ENCODE measurements at regions not wholly inside any gene's neighbourhood (a gene's known extent, or its start where the extent isn't known, plus 50 kb on each side); places are given as distances from the start of the nearest gene placed in this dataset.
"Not testable (repeated sequence)": the region's sequence is repeated elsewhere in the genome, so short reads cannot be mapped to it uniquely, and the experiment has no call there.

DNA sequence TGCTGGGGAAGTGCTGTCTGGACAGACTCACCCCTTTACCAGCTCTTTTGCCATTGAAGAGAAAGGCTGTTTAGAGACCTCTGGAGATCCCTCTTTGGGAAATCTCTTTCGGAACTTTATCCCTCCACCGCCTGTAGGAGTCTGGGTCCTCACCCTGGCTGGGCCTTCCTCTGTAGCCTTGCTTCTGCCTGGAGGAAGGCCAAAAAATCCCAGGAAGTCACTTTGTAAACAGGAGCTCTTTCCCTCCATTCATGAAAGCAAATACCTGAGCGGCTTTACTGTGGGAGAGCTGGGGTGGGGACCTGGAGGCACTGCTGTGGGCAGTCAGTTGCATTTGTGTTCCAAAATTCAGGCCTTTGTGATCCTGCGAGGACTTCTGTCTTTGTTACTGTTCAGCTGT, 126.2 kb downstream of the KLF6 start:
- DNase-seq, result no peak

DNA sequence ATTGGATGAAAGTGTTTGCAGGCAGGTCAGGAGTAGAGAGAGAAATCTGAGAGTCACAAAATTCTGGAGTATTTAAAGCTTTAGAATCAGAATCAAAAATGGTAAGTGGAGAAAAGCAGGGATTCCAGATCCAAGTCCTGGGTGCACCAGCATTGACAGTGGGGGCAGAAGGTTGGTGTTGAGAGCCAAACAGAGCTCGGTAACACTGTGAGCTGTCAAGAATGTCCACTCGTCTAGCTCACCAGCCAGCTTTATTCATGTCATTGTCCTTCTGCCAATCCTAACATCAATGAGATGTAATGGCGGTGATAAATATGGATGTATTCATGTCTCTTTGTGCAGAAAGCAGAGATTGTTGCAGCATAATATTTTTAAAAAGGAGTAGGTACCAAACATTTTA, 128.8 kb downstream of the KLF6 start:
- no peak for DNase-seq

DNA sequence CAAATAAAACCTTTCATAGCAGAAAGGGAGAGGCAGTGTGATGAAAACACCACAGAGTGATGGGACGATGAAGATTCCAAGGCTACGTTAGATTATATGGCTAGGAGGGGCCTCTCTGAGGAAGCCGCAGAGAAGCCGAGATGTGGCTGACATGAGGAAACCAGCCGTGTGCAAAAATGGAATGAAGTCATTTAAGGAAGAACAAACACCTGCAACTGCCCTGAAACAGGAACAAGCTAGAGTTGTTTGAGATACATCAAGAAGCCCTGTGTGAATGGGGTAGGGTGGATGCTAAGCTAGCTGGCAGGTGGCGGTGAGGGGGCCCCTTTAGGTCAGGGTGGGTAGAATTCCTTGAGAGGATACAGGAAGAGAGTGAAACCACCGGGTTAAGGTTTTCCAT, 129.5 kb downstream of the KLF6 start:
- no peak for DNase-seq

DNA sequence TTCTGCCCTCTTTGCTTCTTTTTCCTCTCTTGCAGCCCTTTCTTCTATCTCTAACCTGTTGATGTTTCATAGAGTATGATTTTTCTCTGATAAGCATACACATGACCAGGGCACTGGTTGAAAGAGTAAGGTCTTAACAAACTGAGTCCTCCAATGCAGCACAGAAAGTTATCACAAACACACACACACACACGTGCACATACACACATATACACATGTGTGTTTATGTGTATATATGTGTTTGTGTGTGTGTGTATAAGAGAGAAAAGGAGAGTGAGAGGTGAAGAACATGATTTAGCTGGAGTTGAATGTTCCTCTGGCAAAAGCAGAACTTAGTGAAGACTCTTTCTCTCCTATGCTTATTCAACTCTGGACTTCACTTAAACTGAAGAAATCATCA, 130.0 kb downstream of the KLF6 start:
- DNase-seq, result no peak

DNA sequence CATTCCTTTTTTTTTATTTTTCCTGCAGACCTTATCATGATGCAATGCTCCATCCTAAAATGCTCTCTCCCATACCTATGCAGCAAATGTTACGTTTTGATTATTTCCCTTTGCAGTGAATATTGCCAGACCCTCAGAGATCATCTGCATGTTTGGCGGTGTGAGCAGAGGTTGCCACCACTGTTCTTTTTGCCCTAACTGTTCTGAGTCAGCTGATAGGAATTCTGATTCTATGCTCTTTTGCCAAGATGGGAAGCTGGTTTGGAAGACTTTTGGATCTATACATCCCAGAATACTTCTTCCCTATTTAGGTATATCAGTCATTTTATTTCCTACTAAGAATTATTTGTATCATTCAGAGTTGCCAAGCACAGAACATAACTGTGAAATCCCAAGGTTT, 130.5 kb downstream of the KLF6 start:
- no peak for DNase-seq

DNA sequence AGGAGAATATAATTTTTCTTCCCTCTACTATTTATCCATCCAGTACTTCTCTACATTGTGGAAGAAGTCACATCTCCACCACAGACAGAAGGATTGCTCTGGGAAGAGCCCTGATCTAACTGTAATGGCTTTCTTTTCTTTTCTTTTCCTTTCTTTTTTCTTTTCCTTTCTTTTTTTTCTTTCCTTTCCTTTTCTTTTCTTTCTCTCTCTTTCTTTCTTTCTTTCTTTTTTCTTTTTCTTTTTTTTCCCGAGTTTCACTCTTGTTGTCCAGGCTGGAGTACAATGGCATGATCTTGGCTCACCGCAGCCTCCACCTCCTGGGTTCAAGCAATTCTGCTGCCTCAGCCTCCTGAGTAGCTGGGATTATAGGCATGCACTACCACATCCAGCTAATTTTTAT, 131.7 kb downstream of the KLF6 start:
- not testable (repeated sequence) for DNase-seq

- no peak for DNase-seq
These were observed 132.1 kb downstream of the KLF6 start for GRCh38 chr10:3652886-3653285.

DNA sequence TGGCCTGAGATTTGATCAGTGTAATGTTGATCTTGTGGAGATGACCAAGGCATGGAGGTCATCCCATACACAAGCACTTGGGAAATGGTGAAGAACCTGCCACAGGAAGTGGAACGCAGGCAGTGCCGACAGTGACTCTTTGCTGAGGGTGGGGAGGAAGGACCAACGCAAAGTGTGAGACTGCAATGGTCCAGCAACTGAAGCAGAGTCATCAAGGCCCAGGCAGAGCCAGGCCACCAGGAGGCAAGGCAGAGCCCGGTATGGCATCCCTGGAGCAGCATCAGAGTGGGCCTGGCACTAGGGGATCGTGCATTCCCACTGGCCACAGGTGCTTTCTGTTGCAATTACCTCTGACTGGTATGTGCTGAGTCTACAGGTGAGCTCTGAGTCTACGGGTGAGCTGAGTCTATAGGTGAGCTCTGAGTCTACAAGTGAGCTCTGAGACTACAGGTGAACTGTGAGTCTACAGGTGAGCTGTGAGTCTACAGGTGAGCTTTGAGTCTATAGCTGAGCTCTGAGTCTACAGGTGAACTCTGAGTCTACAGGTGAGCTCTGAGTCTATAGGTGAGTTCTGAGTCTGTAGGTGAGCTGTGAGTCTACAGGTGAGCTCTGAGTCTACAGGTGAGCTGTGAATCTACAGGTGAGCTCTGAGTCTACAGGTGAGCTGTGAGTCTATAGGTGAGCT, 132.9 kb downstream of the KLF6 start:
- no peak for DNase-seq

DNA sequence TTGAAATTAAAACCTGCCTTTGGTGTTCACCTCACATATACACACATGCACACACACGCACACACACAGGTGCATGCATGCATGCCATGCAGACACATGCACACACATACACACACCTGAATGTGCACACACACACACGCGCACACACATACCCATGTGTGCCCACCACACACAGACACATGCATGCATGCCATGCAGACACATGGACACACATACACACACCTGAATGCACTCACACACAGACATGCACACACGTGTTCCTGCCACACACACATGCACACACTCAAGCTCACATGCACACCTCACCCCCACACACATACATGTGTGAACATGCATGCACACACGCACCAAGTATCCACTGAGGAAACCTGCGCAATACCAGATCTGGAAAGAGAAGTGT, 136.4 kb downstream of the KLF6 start:
- no peak for DNase-seq

DNA sequence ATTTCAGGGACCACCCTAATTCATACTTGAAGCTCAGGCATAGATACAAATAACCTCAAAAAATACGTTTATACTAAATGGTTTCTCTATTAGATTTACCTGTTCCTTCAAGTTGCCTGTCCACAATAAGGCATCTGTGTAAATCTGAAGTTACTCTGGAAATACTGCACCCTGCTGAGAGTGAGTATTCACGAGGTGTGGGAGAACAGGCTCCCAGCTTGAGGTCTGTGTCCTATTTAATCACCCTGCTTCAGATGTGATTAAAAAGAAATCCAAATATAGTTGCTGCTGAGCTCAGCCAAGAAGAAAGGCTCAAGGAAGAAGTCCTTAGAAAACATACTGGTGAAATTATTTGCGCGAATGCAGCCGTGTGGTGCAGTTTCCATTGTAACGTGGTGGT, 136.8 kb downstream of the KLF6 start:
- no peak for DNase-seq

DNA sequence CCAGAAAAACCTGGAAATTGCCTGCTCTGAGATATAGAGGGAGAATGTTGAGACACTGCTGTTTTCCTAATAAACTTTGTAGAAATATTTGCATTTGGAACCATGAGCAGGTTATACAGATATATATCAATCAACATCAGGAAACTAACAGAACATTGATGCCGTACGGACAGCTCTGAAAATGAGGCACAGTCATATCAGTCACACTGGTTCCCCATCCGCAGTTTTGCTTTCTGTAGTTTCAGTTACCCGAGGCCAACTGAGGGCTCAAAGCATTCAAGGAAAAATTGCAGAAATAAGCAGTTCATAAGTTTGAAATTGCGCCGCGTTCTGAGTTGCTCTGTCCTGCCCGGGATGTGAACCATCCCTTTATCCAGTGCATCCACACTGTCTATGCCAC, 137.9 kb downstream of the KLF6 start:
- DNase-seq, result no peak

DNA sequence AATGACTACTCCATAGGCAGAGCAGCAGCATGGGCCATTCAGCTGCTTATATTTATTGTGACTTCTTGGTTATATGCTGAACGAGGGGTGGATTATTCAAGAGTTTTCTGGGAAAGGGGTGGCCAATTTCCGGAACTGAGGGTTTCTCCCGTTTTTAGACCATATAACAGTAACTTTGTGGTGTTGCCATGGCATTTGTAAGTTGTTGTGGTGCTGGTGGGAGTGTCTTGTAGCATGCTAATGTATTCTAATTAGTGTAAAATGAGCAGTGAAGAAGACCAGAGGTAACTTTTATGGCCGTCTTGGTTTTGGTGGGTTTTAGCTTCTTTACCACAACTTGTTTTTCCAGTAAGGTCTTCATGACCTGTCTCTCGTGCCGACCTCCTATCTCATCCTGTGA, 139.6 kb downstream of the KLF6 start:
- no peak for DNase-seq

DNA sequence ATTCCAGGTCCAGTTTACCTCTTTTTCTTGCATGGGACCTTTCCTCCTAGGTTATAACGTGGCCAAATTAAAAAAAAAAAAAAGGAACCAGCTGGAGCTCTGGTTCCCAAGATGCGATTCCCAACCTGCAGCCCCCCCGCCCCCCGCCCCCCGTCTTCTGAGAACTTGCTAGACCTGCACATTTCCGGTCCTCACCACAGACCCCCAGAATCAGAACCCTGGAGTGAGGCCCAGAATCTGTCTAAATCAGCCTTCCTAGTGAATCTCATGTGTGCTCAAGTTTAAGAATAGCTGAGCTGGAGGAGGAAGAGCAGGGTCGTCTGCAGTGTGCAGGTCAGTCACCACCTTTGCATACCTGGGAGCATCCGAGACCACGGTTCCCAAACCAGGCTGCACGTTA, 144.2 kb downstream of the KLF6 start:
- DNase-seq, result no peak

GRCh38 chr10:3639546-3639945, 145.5 kb downstream of the KLF6 start:
- DNase-seq, result no peak

DNA sequence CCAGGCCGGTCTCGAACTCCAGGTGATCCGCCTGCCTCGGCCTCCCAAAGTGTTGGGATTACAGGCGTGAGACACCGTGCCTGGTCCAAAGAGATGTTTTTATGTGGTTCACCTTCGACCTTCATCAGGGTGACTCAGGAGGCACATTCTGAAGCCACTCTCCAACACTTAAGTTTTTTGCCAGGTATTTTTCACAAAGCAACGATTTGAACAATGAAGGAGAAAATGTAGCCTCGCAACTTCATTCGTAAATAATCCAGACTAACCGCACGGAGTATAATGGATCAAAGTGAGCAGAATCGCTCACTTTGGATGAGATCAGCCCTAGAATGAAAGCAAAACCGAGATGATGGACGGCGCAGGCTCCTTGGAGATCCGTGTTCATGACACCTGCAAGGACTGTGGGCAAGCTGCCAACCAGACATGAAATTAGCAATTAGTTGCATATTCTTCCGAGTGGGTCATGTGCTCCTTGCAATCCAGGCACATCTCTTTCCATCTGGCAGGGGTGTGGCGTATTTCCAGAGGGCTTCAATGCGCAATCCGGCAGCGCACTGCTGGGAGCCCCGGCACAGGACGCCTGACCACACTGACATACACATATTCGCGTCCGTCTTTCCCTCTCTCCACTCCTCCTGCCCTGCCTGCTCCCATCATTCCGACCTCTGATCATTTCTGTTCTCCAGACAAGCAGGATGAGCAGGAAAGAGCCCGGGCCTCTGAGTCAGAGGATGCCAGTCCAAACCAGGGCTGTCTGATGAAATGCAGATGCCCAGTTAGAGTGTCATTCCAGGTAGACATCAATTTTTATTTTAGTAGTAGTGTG, 148.4 kb downstream of the KLF6 start:
- DNase-seq, result no peak

DNA sequence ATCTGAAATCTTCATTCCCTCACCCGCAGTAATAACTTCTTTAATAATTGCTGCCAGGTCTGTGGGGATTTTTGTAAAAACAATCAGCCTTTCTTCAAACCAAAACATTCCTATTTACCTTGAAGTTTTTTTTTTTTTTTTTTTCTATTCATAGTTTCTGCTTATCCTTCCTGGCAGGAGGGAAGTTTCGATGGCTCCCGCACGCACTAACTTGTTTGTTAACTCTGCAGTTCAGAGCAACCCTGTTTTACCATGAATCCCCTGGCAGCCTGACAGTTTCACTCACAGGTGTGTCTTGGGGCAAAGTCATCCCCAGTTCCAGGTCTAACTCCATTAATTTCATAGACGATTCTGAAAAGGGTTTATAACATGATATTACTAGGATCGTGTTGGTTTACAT, 149.3 kb downstream of the KLF6 start:
- no peak for DNase-seq

DNA sequence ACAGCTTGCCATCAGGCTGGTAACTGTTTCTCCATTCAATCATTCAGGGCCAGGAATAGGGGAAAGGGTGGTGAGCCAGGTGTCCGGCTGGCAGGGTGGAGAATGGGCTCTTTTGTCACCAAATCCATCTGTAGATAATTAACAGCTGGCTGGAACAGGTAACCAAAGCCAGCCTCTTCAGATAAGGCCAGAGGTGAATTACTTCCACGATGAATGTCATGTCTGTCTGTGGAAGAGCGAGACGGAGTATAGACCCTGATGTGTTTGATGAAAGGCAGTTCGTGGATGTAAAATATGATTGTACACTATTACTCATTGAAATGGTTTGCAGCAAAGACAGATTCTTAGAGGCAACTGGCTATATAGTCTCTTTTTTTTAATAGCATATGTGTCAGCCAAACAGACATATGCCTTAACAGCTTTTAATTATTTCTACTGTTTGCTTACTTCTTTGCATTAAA, 149.8 kb downstream of the KLF6 start:
- DNase-seq, result no peak

- DNase-seq, result not testable (repeated sequence)
These were observed 150.4 kb downstream of the KLF6 start for GRCh38 chr10:3634646-3635045.

- DNase-seq, result no peak
These were observed 153.2 kb downstream of the KLF6 start for GRCh38 chr10:3631701-3632330.

GRCh38 chr10:3631291-3631690, 153.7 kb downstream of the KLF6 start:
- no peak for DNase-seq

DNA sequence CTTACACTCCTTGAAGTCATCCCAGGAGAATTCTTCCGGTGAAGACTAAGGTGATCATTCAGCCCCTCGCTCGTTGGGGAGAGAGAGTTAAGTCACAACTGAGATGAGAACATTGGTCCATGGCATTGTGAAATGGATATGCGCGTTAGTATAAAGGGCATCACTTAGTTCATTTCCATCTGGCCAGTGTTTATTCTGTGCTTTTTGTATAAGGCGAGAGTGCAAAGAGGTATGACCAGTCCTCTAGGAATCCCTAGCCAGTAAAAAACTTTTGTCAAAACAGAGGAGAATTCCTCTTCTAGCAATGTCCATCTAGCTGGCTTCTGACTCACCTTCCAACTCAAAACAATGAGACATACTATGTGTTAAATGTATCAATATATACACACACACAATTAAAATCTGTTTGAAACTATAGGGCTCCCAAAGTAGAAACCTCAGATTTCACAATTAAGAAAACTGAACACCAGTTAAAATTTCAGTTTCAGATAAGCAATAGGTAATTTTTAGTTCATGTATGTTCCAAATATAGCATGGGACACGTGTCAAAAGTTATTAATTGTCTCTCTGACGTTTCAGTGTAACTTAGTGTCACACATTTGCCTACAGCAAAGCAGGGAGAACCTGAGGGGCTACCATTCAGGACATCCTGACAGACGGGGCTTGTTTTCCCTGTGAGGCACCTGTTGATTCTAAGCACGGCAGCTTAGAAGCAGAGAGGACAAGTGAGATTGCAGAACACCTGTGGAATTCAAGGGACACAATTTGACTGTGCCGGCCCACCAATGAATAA, 158.9 kb downstream of the KLF6 start:
- DNase-seq, result no peak

- DNase-seq, result no peak
These were observed 160.6 kb downstream of the KLF6 start for GRCh38 chr10:3624367-3624766.

- no peak for DNase-seq
These were observed 161.3 kb downstream of the KLF6 start for GRCh38 chr10:3623746-3624145.
